ENCODE measurements at regions not wholly inside any gene's neighbourhood (a gene's known extent, or its start where the extent isn't known, plus 50 kb on each side); places are given as distances from the start of the nearest gene placed in this dataset.

DNA sequence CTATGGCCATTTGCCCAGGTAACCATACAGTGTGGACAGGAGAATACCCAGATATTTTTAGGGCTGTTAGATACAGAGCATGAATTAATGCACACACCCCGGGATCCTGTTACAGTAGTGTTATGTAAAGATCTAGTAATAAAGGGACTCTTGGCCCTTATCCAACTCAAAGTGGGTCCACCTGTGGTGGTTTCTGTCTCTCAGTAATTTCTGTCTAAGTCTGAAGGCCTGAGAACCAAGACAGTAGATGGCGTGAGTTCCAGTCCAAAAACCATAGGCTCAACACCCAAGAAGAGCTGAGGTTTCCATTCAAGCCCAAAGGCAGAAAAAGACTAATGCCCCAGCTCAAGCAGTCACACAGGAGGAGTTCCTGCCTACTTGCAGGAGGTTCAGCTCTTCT is 277.7 kb downstream of the ZEB1 start:
- no peak for DNase-seq (ENCODE audit: extremely low spot score)
- no peaks in the 10 kb centered on the region for H3K4me1 ChIP-seq (ENCODE audit: insufficient read depth)
- WGBS: 95% methylated on average over 2 of the region's 2 CpGs

DNA sequence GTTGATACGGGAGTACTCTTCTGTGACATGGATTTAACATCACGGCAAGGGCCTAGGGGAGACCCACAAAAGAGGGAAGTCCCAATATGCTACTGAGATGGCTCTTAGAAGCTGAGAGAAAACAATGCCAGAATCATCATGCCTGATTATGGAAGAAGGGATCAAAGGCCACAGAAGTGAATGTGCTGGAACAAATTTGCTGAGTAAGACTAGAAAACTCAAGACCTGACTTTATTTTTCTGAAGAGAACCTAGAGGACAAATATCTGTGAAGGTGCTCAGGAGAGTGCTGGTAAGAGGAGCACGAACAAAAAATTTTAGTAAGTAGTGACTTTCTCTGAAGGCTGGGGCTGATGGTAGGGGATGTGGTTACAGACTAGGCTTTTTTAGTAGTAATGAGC is 277.0 kb downstream of the ZEB1 start:
- 68% methylated on average over 3 of the region's 3 CpGs for WGBS
- Histone ChIP-seq H3K4me1 (ENCODE audit: insufficient read depth) (no peaks in the 10 kb centered on the region), H3K27ac (ENCODE audit: low read depth) (no peak overlapping the region), H3K36me3 (ENCODE audit: insufficient read depth) (no peaks in the 10 kb centered on the region), H3K4me3 (ENCODE audit: low read depth, low read length) (no peak overlapping the region)
- DNase-seq (ENCODE audit: extremely low spot score): no peak

More for the DNA sequence above, 277.7 kb downstream of the ZEB1 start:
- Histone ChIP-seq H3K4me3 (ENCODE audit: low read depth, low read length) (no peak overlapping the region), H3K27ac (ENCODE audit: low read depth) (no peak overlapping the region), H3K36me3 (ENCODE audit: insufficient read depth) (no peaks in the 10 kb centered on the region)

DNA sequence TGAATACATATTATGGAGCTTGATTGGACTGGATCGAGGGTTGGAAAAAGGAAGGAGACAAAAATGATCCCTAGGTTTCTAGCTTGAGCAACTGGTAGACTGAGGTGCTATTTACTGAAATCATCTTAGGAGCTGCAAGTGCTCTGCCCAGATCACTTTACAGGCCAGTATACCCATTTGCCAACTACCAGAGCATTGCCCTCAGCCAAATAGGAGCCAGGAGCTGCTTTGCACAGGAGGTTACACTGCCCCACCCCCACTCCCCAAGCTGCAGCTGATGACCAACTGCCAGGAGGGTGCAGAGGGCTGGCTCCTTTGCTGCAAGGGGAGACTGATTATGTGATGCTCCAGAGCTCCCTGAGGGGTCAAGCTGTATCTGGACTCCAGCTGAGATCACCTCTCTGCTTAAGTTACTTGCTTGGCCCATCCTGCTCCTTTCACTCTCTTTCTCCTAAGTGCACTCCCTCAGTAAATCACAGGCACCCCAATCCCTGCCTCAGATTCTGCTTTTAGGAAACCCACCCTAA is 275.4 kb downstream of the ZEB1 start:
- Histone ChIP-seq H3K4me3 (ENCODE audit: low read depth, low read length) (no peak overlapping the region), H3K36me3 (ENCODE audit: insufficient read depth) (no peaks in the 10 kb centered on the region), H3K4me1 (ENCODE audit: insufficient read depth) (no peaks in the 10 kb centered on the region), H3K27ac (ENCODE audit: low read depth) (no peak overlapping the region)
- 90% methylated on average over 1 of the region's 1 CpG for WGBS
- DNase-seq (ENCODE audit: extremely low spot score): no peak

DNA sequence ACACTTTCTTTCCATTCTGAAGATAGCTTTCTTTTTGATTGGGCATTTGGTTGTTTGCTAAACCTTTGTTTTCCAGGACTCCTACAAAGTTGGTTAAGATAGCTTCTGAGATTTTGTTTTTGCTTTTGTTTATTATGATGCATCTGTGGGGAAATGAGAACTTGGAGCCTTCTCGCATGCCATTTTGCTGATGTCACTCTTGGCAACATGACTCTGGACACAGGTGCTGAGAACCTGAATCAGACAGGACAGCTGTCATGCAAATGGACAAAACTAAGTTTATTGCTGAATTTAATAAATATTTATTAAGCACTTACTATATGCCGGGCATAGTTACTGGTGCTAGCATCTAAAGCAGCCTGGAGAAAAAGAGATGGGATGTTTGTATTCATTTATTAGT is 274.1 kb downstream of the ZEB1 start:
- no peak for DNase-seq (ENCODE audit: extremely low spot score)
- WGBS: 92% methylated on average over 2 of the region's 2 CpGs
- Histone ChIP-seq H3K4me3 (ENCODE audit: low read depth, low read length) (no peak overlapping the region), H3K36me3 (ENCODE audit: insufficient read depth) (no peaks in the 10 kb centered on the region), H3K27ac (ENCODE audit: low read depth) (no peak overlapping the region), H3K4me1 (ENCODE audit: insufficient read depth) (no peaks in the 10 kb centered on the region)

DNA sequence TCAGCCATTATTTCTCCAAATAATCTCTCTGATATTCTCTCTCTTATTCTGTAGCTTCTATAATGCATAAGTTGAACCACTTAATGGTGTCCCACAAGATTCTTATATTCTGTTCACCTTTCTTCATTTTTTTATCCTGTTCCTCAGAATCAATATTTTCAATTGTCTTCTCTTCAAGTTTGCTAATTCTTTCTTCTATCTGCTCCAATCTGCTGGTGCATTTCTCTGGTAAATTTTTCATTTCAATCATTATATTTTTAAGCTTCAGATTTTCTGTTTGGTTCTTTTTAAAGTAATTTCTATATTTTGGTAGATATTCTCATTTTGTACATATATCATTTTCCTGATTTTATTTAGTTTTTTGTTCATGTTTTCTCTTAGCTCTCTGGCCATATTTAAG is 272.6 kb downstream of the ZEB1 start:
- Histone ChIP-seq H3K27ac (ENCODE audit: low read depth) (no peak overlapping the region), H3K4me3 (ENCODE audit: low read depth, low read length) (no peak overlapping the region), H3K4me1 (ENCODE audit: insufficient read depth) (no peaks in the 10 kb centered on the region), H3K36me3 (ENCODE audit: insufficient read depth) (no peaks in the 10 kb centered on the region)
- DNase-seq (ENCODE audit: extremely low spot score): no peak

DNA sequence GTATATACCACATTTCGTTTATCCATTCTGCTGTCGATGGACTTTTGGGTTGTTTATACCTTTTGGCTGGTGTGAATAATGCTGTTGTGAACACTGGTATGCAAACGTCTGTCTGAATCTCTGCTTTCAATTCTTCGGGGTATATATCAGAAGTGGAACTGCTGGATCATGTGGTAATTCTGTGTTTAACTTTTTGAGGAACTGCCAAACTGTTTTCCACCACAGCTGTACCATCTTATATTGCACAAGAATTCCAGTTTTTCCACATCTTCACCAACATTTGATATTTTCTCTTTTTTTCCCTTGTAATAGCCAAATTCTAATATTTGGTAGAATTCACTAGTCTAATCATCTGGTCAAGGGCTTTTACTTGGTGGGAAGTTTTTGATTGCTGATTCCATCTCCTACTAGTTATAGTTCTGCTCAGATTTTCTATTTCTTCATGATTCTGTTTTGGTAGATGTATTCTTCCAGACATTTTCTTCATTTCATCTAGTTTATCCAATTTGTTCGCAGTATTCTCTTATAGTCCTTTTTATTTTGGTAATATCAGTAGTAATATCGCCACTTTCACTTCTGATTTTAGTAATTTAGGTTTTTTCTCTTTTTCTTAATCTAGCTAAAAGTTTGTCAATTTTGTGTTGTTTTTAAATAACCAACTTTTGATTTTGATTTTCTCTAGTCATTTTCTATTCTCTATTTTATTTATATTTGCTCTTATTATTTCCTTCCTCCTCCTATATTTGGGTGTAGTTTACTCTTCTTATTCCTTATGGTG is 271.2 kb downstream of the ZEB1 start:
- DNase-seq (ENCODE audit: extremely low spot score): no peak

DNA sequence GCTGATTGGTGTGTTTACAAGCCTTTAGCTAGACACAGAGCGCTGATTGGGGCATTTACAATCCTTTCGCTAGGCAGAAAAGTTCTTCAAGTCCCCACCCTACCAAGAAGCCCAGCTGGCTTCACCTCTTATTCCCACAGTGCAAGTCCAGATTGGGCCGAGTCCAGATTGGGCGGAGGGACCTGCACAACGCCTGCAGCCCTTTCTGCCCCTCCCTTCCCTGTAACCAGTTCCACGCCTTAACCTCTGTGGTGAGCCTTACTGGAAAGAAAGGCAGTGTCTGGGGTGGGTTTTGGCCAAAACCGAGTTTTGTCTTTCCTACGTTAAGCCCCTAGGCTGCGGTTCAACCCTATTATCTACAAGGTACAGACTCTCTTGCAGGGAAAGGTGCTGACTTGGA is 268.7 kb downstream of the ZEB1 start:
- Histone ChIP-seq H3K27ac (ENCODE audit: low read depth) (no peak overlapping the region), H3K4me3 (ENCODE audit: low read depth, low read length) (no peak overlapping the region), H3K36me3 (ENCODE audit: insufficient read depth) (no peaks in the 10 kb centered on the region), H3K4me1 (ENCODE audit: insufficient read depth) (no peaks in the 10 kb centered on the region)
- 93% methylated on average over 9 of the region's 9 CpGs for WGBS
- DNase-seq (ENCODE audit: extremely low spot score): no peak

More for the DNA sequence above, 271.2 kb downstream of the ZEB1 start:
- Histone ChIP-seq H3K4me3 (ENCODE audit: low read depth, low read length) (no peak overlapping the region), H3K27ac (ENCODE audit: low read depth) (no peak overlapping the region), H3K4me1 (ENCODE audit: insufficient read depth) (no peaks in the 10 kb centered on the region), H3K36me3 (ENCODE audit: insufficient read depth) (no peaks in the 10 kb centered on the region)
- 68% methylated on average over 6 of the region's 6 CpGs for WGBS

DNA sequence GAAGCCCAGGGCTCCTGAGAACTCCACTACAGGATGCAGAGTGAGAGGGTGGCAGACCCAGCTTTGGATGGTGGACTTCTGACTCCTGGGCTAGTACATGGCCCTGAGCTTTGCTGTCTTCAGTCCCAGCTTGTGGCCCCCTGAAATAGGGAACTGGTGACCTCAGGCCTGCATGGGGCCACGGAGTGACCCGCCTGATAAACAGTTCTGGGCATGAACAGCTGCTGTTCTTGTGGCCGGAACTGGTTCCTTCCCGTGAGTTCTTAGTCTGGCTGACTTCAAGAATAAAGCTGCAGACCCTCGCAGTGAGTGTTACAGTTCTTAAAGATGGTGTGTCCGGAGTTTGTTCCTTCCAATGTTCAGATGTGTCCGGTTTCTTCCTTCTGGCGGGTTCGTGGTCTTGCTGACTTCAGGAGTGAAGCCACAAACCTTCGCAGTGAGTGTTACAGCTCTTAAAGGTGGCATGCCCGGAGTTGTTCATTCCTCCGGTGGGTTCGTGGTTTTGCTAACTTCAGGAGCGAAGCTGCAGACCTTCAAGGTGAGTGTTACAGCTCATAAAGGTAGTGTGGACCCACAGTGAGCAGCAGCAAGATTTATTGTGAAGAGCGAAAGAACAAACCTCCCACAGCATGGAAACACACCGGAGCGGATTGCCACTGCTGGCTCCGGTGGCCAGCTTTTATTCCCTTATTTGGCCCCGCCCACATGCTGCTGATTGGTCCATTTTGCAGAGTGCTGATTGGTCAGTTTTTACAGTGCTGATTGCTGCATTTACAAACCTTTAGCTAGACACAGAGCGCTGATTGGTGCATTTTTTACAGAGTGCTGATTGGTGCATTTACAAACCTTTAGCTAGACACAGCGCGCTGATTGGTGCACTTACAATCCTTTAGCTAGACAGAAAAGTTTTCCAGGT is 268.0 kb downstream of the ZEB1 start:
- no peak for DNase-seq (ENCODE audit: extremely low spot score)
- Histone ChIP-seq H3K36me3 (ENCODE audit: insufficient read depth) (no peaks in the 10 kb centered on the region), H3K4me3 (ENCODE audit: low read depth, low read length) (no peak overlapping the region), H3K4me1 (ENCODE audit: insufficient read depth) (no peaks in the 10 kb centered on the region), H3K27ac (ENCODE audit: low read depth) (no peak overlapping the region)
- WGBS: 85% methylated on average over 22 of the region's 22 CpGs

DNA sequence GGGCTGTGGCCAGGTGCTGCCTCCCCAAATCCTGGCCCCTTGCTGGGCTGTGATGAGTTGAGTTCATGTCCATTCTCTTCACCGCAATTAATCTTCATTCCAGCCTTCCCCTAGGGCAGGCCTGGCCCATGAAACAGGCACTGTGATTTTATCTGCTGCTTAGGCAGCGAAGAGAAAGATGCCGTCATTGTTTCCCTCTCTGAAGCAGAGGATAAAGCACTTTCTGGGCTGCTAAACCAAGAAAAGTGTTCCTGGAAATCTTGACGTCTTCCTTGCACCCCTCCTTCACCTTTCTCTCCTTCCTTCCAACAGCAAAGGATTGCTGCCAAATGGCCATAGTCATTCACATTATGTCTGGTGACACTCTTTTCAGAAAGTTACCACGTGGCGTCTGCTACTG is 265.9 kb downstream of the ZEB1 start:
- Histone ChIP-seq H3K4me1 (ENCODE audit: insufficient read depth) (no peaks in the 10 kb centered on the region), H3K4me3 (ENCODE audit: low read depth, low read length) (no peak overlapping the region), H3K36me3 (ENCODE audit: insufficient read depth) (no peaks in the 10 kb centered on the region), H3K27ac (ENCODE audit: low read depth) (no peak overlapping the region)
- no peak for DNase-seq (ENCODE audit: extremely low spot score)
- WGBS: 58% methylated on average over 6 of the region's 6 CpGs

DNA sequence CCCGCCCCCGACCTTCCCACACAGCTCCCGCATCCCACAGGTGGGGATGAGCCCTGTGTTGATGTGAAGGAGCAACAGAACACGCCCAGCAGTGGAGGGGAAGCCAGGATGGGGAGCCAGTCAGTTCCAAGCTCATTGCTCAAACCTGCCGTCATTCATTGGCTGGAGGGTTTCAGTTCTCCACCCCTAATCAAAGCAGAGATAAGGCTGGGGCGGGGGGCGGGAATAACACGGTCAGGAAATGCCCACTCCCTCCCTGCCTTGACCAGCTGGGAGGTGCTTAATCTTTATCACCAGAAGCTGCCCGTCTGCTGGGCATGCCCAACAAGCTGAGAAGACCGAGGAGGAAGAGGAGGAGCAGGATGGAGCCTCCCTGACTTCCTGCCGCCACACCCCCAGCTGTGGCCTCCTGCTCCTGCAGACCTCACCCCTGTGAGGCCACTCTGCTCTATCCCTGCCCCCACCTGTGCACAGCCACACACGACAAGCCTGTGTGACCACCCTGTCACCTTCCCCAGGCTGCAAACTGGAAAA is 265.1 kb downstream of the ZEB1 start:
- Histone ChIP-seq H3K4me3 (ENCODE audit: low read depth, low read length) (no peak overlapping the region), H3K36me3 (ENCODE audit: insufficient read depth) (no peaks in the 10 kb centered on the region), H3K27ac (ENCODE audit: low read depth) (no peak overlapping the region), H3K4me1 (ENCODE audit: insufficient read depth) (no peaks in the 10 kb centered on the region)
- no peak for DNase-seq (ENCODE audit: extremely low spot score)
- 75% methylated on average over 12 of the region's 12 CpGs for WGBS

DNA sequence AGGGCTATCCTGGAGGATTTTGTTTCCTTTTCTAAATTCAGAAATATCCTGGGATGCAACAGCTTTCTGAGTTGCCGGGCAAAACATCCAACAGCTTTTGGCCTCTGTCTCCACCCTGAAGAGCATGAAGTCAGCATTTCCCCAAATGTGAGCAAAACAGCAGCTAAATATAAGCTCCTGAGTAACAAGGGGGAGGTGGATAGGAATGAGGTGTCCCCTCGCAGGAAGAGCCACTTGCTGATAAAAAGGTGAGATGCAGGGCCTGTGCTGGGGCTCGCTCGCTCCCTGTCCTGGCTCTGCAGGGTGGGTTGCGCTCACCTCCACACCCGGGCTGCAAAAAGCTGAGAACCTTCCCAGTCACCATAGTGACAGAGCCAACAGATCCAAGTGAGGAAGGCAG is 264.3 kb downstream of the ZEB1 start:
- DNase-seq (ENCODE audit: extremely low spot score): no peak
- H3K36me3 ChIP-seq (ENCODE audit: insufficient read depth): no peaks in the 10 kb centered on the region
- H3K4me3 ChIP-seq (ENCODE audit: low read depth, low read length): no peak overlapping the region
- no peak overlapping the region for H3K27ac ChIP-seq (ENCODE audit: low read depth)
- 43% methylated on average over 6 of the region's 6 CpGs for WGBS
- no peaks in the 10 kb centered on the region for H3K4me1 ChIP-seq (ENCODE audit: insufficient read depth)

DNA sequence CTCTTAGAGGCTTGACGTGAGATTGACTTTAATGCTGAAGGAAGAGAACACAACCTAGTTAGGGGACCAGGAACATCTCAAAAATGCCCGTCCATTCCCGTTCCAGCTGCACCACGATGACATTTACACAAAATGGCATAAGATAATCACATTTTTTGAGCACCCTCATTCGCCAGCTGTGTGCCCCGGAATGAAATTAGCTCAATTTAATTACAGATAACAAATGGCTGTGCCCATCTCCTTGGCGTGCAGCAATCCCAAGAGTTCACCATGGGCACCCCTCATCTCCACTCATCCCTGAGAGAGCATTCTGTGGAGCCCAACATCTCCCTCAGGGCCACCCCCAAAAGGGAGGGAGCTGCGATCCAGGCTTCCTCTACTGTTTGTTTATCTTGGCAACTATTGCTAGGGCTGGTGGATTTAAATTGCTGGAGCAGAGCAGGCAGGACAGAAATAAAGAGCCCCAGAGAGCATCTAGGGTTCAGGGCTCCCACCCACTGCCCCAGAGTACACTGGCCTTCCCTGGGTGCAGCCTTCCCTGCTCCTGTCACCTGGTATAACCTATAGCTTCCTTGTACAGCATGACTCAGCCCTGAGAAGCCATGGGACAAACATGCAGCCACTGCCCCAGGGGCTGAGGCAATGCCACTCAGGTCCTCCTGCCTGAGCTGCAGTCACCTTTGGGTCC is 263.5 kb downstream of the ZEB1 start:
- Histone ChIP-seq H3K27ac (ENCODE audit: low read depth) (no peak overlapping the region), H3K4me1 (ENCODE audit: insufficient read depth) (no peaks in the 10 kb centered on the region), H3K36me3 (ENCODE audit: insufficient read depth) (no peaks in the 10 kb centered on the region), H3K4me3 (ENCODE audit: low read depth, low read length) (no peak overlapping the region)
- DNase-seq (ENCODE audit: extremely low spot score): no peak
- 41% methylated on average over 8 of the region's 8 CpGs for WGBS

DNA sequence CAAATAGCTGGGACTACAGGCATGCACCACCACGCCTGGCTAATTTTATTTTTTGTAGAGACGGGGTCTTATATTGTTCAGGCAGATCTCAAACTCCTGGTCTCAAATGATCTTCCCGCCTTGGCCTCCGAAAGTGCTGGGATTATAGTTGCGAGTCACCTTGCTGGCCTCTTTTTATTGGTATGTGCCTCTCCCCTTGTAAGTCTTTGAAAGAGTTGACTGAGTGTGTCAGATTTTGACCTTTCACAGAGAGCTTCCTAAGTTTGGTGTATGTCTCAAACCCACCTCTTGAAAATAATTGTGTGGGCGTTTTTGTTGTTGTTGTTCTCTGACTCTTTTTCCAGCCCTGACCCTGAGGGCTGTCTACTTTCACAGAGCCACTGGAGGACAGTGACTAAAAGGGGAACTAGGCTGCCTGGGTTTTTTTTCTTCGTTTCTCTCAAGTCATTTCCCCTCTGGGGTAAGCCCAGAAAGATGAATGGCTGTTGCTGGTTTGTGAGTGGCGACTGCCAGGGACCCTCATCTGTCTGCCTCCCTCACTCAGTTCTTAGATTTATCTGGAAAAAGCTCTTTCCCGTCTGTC is 262.8 kb downstream of the ZEB1 start:
- no peak overlapping the region for H3K4me3 ChIP-seq (ENCODE audit: low read depth, low read length)
- no peaks in the 10 kb centered on the region for H3K36me3 ChIP-seq (ENCODE audit: insufficient read depth)
- 77% methylated on average over 9 of the region's 9 CpGs for WGBS
- H3K4me1 ChIP-seq (ENCODE audit: insufficient read depth): no peaks in the 10 kb centered on the region
- no peak overlapping the region for H3K27ac ChIP-seq (ENCODE audit: low read depth)
- no peak for DNase-seq (ENCODE audit: extremely low spot score)

Measured in urinary bladder (tissue), 3 donors.